ENCODE measurements at regions not wholly inside any gene's neighbourhood (a gene's known extent, or its start where the extent isn't known, plus 50 kb on each side); places are given as distances from the start of the nearest gene placed in this dataset.

DNA sequence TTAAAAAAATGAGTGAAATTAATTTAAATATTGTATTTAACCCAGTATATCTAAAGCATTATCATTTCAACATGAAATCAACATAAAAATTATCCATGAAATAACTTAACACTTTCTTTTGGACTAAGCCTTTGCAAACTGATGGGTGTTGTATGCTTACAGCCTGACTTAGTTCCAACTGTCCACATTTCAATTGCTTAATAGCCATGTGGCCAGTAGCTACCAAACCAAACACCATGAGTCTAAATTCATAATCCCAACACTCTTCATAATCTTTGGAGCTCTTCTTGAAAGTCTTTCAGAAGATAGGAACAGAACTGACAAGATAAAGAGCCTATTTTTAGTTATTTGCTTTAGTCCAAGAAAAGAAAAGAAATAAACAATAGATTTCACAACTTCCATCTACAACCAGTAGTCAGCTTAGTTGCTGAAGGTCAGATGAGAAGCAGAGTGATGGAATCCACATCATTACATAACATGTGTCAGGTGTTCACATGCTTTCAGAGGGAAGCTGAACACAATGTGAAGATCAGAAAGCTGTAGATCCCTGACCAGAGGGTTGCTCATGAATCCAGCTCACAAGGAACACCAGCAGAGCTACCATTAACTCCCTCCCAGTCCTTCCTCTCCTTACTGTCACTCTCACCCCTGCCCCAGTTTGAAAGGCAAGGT lies 144.0 kb upstream of the ZNF648 start (continued):
- TF ChIP-seq, protein P1, sequence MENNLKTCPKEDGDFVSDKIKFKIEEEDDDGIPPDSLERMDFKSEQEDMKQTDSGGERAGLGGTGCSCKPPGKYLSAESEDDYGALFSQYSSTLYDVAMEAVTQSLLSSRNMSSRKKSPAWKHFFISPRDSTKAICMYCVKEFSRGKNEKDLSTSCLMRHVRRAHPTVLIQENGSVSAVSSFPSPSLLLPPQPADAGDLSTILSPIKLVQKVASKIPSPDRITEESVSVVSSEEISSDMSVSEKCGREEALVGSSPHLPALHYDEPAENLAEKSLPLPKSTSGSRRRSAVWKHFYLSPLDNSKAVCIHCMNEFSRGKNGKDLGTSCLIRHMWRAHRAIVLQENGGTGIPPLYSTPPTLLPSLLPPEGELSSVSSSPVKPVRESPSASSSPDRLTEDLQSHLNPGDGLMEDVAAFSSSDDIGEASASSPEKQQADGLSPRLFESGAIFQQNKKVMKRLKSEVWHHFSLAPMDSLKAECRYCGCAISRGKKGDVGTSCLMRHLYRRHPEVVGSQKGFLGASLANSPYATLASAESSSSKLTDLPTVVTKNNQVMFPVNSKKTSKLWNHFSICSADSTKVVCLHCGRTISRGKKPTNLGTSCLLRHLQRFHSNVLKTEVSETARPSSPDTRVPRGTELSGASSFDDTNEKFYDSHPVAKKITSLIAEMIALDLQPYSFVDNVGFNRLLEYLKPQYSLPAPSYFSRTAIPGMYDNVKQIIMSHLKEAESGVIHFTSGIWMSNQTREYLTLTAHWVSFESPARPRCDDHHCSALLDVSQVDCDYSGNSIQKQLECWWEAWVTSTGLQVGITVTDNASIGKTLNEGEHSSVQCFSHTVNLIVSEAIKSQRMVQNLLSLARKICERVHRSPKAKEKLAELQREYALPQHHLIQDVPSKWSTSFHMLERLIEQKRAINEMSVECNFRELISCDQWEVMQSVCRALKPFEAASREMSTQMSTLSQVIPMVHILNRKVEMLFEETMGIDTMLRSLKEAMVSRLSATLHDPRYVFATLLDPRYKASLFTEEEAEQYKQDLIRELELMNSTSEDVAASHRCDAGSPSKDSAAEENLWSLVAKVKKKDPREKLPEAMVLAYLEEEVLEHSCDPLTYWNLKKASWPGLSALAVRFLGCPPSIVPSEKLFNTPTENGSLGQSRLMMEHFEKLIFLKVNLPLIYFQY (CRISPR knock-in tag; IDR thresholded peaks at IDR 0.05; ENCODE audit: borderline replicate concordance): no peak
- TF ChIP-seq MED1 (CRISPR knock-in tag; IDR thresholded peaks at IDR 0.05): peak; percentile 73

DNA sequence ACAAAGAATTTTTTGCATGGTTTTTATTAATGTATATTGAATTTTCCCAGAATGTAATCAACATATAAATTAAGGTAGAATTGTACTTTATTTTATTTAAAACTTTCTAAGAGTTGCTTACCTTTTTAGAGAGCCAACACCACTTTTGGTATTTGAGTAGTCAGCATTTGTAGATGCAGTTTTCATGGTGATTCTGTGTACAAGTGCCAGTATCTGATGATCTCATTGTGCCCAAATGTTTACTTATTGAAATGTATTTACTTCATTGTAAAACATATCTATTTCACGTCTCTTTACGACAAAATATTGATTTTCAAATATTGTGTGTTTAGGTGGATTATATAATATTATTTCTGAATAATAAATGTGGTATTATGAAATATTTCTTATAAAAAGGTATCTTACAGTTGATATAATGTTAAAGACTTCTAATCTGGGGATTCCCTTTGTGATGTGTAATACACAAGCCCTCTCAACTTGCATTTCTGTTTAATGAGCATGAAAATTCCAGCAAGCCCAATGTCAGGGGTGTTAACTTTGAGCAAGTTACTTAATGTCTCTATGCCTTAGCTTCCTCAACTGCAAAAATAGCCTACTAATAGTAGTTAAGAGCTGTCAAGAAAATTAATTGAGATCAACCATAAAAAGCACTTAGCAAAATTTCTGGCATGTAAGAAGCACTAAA lies 141.8 kb upstream of the ZNF648 start:
- intact Hi-C loops (cut with micrococcal nuclease; ENCODE audit: unreplicated experiment) (loop anchor here (5.0 kb wide), 1 partner anchor 99 kb away; no protein-coding TSS in a partner anchor), in situ Hi-C loops (cut with HindIII; ENCODE audit: extremely low pct_ligation_motif_present, low pct_unique_long_range_greater_than_20kb) (no loop called here)
- TF ChIP-seq MAFK (conservative IDR thresholded peaks at IDR 0.05 in 1 of 2, IDR thresholded peaks at IDR 0.05 in 1 of 2; ENCODE audit: low read length in 2 of 2): peak in 1 of 2 experiments; percentile 49; a peak in 1 of 4 replicates
- 0 out of 2 replicates have a peak, but pooled peaks have one; percentile 4 for TF ChIP-seq MAFF (IDR thresholded peaks at IDR 0.05; ENCODE audit: low read depth, low read length)
- no peak for TF ChIP-seq ZNF790 (CRISPR knock-in tag; IDR thresholded peaks at IDR 0.05; ENCODE audit: borderline replicate concordance)
- H3K4me1 ChIP-seq (ENCODE audit: insufficient read depth, low read length): peaks cover 77% of the 10 kb centered on the region
- H3K36me3 ChIP-seq (replicated peaks in 1 of 2; ENCODE audit: control insufficient read depth in 1 of 2, insufficient read depth in 2 of 2, low read length in 2 of 2): no peaks in the 10 kb centered on the region
- no peak overlapping the region for H3K9ac ChIP-seq (ENCODE audit: insufficient read depth, low read depth, low read length)
- ATAC-seq (no peak), DNase-seq (ENCODE audit: low spot score) (no peak), FAIRE-seq (no peak)
- WGBS (ENCODE audit: low lambda C conversion rate): 98% methylated on average over 2 of the region's 2 CpGs
- no TSS peak for BruUV-seq (replicated peaks)
- H3K79me2 ChIP-seq (ENCODE audit: insufficient read depth, low read length): no peaks in the 10 kb centered on the region
- CTCF ChIA-PET (ENCODE audit: low intra/inter-chr PET ratio, low total read pairs): no interaction called here
- POLR2A ChIA-PET: no interaction called here
- no peaks in the 10 kb centered on the region for H3K9me3 ChIP-seq (ENCODE audit: low read length)
- no peaks in the 10 kb centered on the region for H4K20me1 ChIP-seq (ENCODE audit: insufficient read depth, low read length)
- H3K4me2 ChIP-seq (ENCODE audit: low read depth, low read length): no peak overlapping the region
- no peak overlapping the region for H2AFZ ChIP-seq (ENCODE audit: low read length)
- H3K27ac ChIP-seq (ENCODE audit: extremely low read length, insufficient read depth, low read length): no peak overlapping the region
- no peak overlapping the region for H3K4me3 ChIP-seq (replicated peaks in 1 of 3; ENCODE audit: insufficient read depth in 1 of 3, low read depth in 2 of 3, low read length in 3 of 3)
- H3K27me3 ChIP-seq (ENCODE audit: control insufficient read depth in 1 of 2, insufficient read depth in 2 of 2, low read length in 2 of 2): no peaks in the 10 kb centered on the region
